ENCODE measurements at regions not wholly inside any gene's neighbourhood (a gene's known extent, or its start where the extent isn't known, plus 50 kb on each side); places are given as distances from the start of the nearest gene placed in this dataset.

DNA sequence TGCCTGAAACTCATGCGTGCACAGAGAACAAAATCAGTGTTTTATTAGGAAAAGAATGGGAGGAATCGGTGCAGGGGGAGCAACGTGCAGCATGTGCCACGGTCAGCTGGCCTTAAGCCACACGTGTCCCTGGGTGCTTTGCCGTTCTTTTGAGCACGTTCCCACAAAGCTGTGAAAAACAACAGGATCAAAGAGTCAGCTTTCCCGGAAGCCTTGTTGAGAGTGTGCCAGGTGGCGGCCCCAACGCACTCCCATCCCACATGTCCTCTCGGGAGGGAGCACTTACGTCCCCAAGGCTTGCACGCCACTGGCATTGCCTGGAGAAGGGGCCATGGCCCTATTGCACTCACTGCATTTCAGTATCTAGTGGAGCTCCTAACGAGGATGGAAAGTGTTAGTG lies 511.2 kb downstream of the EIPR1 start:
- Histone ChIP-seq H3K27me3 (replicated peaks) (no peaks in the 10 kb centered on the region), H3K9me3 (replicated peaks) (0 out of 2 replicates have a peak, but pooled peaks cover 3% of the 10 kb centered on the region), H3K4me3 (no peak overlapping the region), H3K36me3 (no peaks in the 10 kb centered on the region), H3K4me1 (replicated peaks) (no peaks in the 10 kb centered on the region), H3K27ac (no peak overlapping the region)
- DNase-seq (ENCODE audit: low read depth in 1 of 2, low spot score in 2 of 2), result no peak

DNA sequence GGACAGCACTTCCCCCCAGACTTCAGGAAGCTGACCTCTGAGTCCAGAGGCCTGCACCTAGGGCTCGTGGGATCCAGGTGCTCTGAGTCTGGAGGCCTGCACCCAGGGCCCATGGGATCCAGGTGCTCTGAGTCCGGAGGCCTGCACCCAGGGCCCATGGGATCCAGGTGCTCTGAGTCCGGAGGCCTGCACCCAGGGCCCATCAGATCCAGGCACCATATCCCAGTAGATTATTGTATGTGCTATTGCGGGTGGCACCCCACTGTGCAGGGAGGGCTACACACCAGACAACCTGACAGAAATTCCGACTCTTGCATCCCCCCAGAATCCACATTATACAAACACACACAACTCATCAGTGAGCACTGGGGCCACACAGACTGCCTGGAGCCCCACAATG lies 515.2 kb downstream of the EIPR1 start:
- DNase-seq (ENCODE audit: low read depth in 1 of 2, low spot score in 2 of 2), result no peak
- Histone ChIP-seq H3K9me3 (replicated peaks) (peaks cover 4% of the 10 kb centered on the region; the same call in 1 of the 2 replicates), H3K27me3 (replicated peaks) (no peaks in the 10 kb centered on the region), H3K4me3 (no peak overlapping the region), H3K27ac (no peak overlapping the region), H3K36me3 (no peaks in the 10 kb centered on the region), H3K4me1 (replicated peaks) (no peaks in the 10 kb centered on the region)

DNA sequence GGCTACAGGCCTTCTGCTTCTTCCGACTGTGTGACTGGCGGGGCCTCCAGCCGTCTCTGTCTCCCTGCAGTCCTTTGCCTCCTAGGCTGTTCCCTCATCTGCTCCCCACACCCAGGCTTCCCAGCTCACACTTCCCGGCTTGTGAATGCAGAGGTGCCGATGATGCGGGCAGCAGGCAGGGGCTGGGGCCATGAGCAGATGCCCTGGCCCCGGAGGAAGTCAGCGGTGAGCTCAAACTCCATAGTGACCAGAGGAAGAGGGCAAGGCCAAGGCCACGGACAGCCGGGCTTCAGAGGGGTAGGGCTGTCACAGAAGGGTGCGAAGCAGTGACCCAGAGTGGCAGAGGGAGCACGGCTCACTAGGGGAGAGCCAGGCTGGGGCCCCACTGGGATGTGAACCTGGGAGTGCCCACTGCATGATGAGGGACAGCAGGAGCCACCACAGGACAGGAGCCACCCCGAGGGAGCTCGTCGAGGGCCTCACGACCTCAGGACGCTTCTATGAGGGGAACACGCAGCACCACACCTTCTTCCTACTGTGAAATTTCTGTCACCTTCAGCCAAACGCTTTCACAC lies 515.9 kb downstream of the EIPR1 start:
- H3K36me3 ChIP-seq, result no peaks in the 10 kb centered on the region
- DNase-seq (ENCODE audit: low read depth in 1 of 2, low spot score in 2 of 2), result no peak
- no peaks in the 10 kb centered on the region for H3K27me3 ChIP-seq (replicated peaks)
- H3K4me1 ChIP-seq (replicated peaks), result no peaks in the 10 kb centered on the region
- H3K9me3 ChIP-seq (replicated peaks), result peaks cover 4% of the 10 kb centered on the region
- no peak overlapping the region for H3K27ac ChIP-seq
- no peak overlapping the region for H3K4me3 ChIP-seq

- Histone ChIP-seq H3K27ac (no peak overlapping the region), H3K36me3 (no peaks in the 10 kb centered on the region), H3K27me3 (replicated peaks) (no peaks in the 10 kb centered on the region), H3K4me1 (replicated peaks) (no peaks in the 10 kb centered on the region), H3K4me3 (no peak overlapping the region), H3K9me3 (replicated peaks) (peaks cover 4% of the 10 kb centered on the region)
- DNase-seq (ENCODE audit: low read depth in 1 of 2, low spot score in 2 of 2), result no peak
These were observed 516.9 kb downstream of the EIPR1 start for GRCh38 chr2:2860589-2861300.

- Histone ChIP-seq H3K9me3 (replicated peaks) (peaks cover 4% of the 10 kb centered on the region), H3K4me1 (replicated peaks) (no peaks in the 10 kb centered on the region), H3K27ac (no peak overlapping the region), H3K36me3 (no peaks in the 10 kb centered on the region), H3K27me3 (replicated peaks) (no peaks in the 10 kb centered on the region), H3K4me3 (no peak overlapping the region)
- no peak for DNase-seq (ENCODE audit: low read depth in 1 of 2, low spot score in 2 of 2)
These were observed 517.9 kb downstream of the EIPR1 start for GRCh38 chr2:2859732-2860131.

GRCh38 chr2:2859164-2859563 lies 518.5 kb downstream of the EIPR1 start:
- Histone ChIP-seq H3K4me3 (no peak overlapping the region), H3K27ac (no peak overlapping the region), H3K4me1 (replicated peaks) (no peaks in the 10 kb centered on the region), H3K36me3 (no peaks in the 10 kb centered on the region), H3K27me3 (replicated peaks) (no peaks in the 10 kb centered on the region), H3K9me3 (replicated peaks) (peaks cover 4% of the 10 kb centered on the region)
- DNase-seq (ENCODE audit: low read depth in 1 of 2, low spot score in 2 of 2), result no peak

DNA sequence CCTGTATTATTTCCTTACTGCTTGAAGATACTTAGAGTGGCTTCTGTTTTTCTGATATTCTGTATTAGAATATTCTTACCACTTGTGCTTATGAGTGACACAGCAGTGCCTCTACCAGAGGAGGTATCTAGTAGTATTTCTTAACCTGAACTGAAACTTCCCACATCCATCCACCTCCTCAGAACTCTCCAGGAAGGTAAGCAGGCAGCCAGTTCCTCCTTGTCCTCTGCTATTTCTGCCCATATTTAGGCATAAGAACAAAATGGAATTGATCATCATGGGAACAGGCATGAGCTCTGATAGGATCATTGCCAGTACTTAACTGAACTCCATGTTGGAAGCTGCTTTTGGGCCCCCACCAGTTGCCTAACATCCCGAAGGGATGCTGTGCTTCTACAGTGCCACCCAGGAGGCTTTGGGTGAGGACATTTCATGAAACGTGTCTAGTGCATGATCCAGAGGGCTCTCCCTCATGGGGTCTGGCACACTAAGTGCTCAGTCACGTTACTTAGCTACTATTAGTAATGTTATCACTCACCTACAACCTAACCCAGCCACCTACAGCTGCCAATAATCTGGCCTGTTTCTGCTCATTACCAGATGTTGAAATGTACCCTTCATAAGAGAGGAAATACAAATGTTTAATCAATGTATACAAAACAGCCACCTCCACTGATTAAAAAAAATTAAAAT lies 520.7 kb downstream of the EIPR1 start:
- Histone ChIP-seq H3K27ac (no peak overlapping the region), H3K4me3 (no peak overlapping the region), H3K36me3 (no peaks in the 10 kb centered on the region), H3K27me3 (replicated peaks) (no peaks in the 10 kb centered on the region), H3K9me3 (replicated peaks) (peaks cover 17% of the 10 kb centered on the region), H3K4me1 (replicated peaks) (no peaks in the 10 kb centered on the region)
- DNase-seq (ENCODE audit: low read depth in 1 of 2, low spot score in 2 of 2), result no peak

- H3K4me1 ChIP-seq (replicated peaks), result no peaks in the 10 kb centered on the region
- no peak overlapping the region for H3K27ac ChIP-seq
- H3K36me3 ChIP-seq, result no peaks in the 10 kb centered on the region
- no peak overlapping the region for H3K4me3 ChIP-seq
- no peak for DNase-seq (ENCODE audit: low read depth in 1 of 2, low spot score in 2 of 2)
- no peaks in the 10 kb centered on the region for H3K27me3 ChIP-seq (replicated peaks)
- peaks cover 15% of the 10 kb centered on the region for H3K9me3 ChIP-seq (replicated peaks)
These were observed 522.3 kb downstream of the EIPR1 start for GRCh38 chr2:2855297-2855696.

DNA sequence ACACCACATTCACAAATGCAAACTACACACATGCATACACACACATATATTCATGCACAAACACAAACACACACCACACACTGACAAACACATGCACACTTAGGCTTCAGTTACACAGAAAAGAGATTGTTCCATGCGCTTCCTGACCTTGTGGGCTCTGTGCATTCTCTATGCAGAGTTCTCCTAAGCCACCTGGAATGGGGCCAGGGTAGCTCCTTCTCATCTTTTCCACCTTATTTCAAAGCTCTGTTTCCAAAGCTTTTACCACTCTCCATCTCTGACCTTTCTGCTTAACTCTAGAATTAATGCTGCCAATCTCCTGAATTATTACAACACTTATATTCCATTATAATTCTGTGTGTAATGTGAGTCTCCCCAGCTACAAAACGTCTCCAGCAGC lies 522.3 kb upstream of the MYT1L start:
- no peak overlapping the region for H3K4me3 ChIP-seq
- no peaks in the 10 kb centered on the region for H3K4me1 ChIP-seq (replicated peaks)
- H3K27ac ChIP-seq, result no peak overlapping the region
- no peaks in the 10 kb centered on the region for H3K27me3 ChIP-seq (replicated peaks)
- DNase-seq (ENCODE audit: low read depth in 1 of 2, low spot score in 2 of 2), result no peak
- H3K9me3 ChIP-seq (replicated peaks), result peaks cover 13% of the 10 kb centered on the region
- no peaks in the 10 kb centered on the region for H3K36me3 ChIP-seq

DNA sequence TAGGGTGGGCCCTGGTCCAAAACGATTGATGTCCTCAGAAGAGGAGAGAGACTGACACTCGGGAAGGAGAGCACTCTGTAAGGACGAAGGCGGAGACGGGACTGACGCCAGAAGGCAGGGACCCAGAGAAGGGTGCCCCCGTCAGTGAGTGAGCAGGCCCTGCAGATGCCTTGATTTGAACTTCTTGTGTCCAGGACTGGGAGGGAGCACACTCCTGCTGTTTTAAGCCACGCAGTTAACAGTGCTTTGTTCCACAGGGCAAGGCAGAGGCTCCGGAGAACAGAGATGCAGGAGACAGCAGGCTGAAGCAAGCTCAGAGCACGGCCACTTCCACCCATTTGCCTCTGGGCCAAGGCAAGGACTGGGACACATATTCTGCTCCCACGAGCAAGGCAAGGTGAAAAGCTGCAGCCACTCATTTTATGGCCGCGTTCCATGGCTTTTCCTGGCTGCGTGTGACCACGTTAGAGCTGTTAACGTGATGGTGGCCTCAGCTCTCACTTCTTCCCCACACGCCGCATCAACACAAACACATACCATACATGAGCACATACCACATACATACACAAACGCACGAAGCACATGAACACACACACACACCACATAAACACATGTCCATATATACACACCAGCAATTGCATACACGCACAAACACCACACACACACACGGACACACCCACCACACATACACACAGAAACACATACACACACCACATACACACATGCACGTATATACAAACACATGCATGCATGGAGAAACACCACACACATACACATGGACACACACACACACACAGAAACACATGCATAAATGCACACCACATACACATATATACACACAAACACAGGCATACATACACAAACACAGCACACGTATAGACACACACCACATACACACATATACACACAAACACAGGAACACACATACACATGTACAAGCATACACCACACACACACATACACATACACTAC lies 521.0 kb upstream of the MYT1L start:
- no peak for DNase-seq (ENCODE audit: low read depth in 1 of 2, low spot score in 2 of 2)
- Histone ChIP-seq H3K9me3 (replicated peaks) (peaks cover 13% of the 10 kb centered on the region), H3K27ac (no peak overlapping the region), H3K27me3 (replicated peaks) (no peaks in the 10 kb centered on the region), H3K4me1 (replicated peaks) (no peaks in the 10 kb centered on the region), H3K36me3 (no peaks in the 10 kb centered on the region), H3K4me3 (no peak overlapping the region)

- Histone ChIP-seq H3K36me3 (no peaks in the 10 kb centered on the region), H3K9me3 (replicated peaks) (peaks cover 13% of the 10 kb centered on the region), H3K4me3 (no peak overlapping the region), H3K27me3 (replicated peaks) (no peaks in the 10 kb centered on the region), H3K4me1 (replicated peaks) (no peaks in the 10 kb centered on the region), H3K27ac (no peak overlapping the region)
- no peak for DNase-seq (ENCODE audit: low read depth in 1 of 2, low spot score in 2 of 2)
These were observed 520.2 kb upstream of the MYT1L start for GRCh38 chr2:2851316-2851715.

DNA sequence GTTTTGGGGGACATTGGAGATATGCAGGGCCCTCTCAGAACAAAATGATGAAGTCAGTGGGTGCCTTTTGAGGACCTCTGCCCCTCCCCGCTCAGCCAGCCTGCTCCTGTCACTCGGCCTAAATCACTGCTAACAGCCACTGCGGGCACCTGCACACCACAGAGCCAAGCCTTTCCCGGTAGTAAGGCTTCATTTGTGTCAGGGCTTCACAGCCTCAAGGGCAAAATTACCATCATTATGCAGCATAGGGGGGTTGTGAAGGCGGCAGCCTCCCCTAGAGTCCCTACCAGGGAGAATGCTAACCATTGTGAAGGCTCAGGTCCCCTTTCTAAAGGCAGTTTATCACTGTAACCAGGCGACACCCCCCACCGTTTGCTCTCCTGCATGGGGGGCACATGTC lies 519.8 kb upstream of the MYT1L start:
- no peak overlapping the region for H3K27ac ChIP-seq
- H3K36me3 ChIP-seq, result no peaks in the 10 kb centered on the region
- DNase-seq (ENCODE audit: low read depth in 1 of 2, low spot score in 2 of 2), result no peak
- no peaks in the 10 kb centered on the region for H3K27me3 ChIP-seq (replicated peaks)
- no peak overlapping the region for H3K4me3 ChIP-seq
- H3K4me1 ChIP-seq (replicated peaks), result no peaks in the 10 kb centered on the region
- peaks cover 16% of the 10 kb centered on the region for H3K9me3 ChIP-seq (replicated peaks)

DNA sequence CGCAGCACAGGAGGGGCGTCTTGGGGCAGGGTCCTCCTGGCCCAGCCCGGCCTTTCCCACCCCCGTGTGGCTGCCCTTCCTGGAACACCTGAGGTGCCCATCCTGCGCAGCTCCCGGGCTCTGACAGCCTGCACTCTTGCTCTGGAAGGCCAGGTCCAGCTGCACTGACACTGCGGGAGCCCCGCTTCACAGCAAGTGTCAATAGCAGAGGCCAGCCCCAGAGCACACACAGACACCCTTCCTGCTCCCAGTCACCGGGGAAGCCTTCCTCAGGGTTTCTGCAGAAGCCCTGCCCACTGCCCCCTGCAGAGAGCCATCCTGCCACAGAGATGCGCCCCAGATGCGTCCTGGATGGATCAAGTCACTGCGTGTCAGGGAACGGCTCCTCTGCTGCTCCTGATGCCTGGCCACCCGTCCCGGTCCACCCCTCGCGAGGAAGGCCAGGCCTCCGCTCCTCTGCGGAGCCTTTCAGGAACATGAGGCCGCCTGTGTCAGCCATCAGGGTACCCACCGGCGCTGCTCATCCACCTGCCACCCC lies 519.2 kb upstream of the MYT1L start:
- Histone ChIP-seq H3K4me3 (no peak overlapping the region), H3K27me3 (replicated peaks) (no peaks in the 10 kb centered on the region), H3K9me3 (replicated peaks) (peaks cover 16% of the 10 kb centered on the region), H3K36me3 (no peaks in the 10 kb centered on the region), H3K27ac (no peak overlapping the region), H3K4me1 (replicated peaks) (no peaks in the 10 kb centered on the region)
- DNase-seq (ENCODE audit: low read depth in 1 of 2, low spot score in 2 of 2), result no peak
